ENCODE measurements at regions not wholly inside any gene's neighbourhood (a gene's known extent, or its start where the extent isn't known, plus 50 kb on each side); places are given as distances from the start of the nearest gene placed in this dataset.

- intact Hi-C loops (cut with micrococcal nuclease; ENCODE audit: unreplicated experiment) = no loop called here
- Histone ChIP-seq H3K4me3 (ENCODE audit: low read depth, low read length, poor library complexity, severe bottlenecking) (no peak overlapping the region), H3K27me3 (replicated peaks; ENCODE audit: insufficient read depth, low read depth, low read length, poor library complexity) (no peaks in the 10 kb centered on the region), H3K27ac (ENCODE audit: low read depth, low read length, poor library complexity, severe bottlenecking) (no peak overlapping the region), H3K9me3 (ENCODE audit: low read depth, low read length, poor library complexity, severe bottlenecking) (no peaks in the 10 kb centered on the region), H3K4me1 (ENCODE audit: insufficient read depth, low read length, poor library complexity, severe bottlenecking) (no peaks in the 10 kb centered on the region), H3K36me3 (ENCODE audit: insufficient read depth, low read length, poor library complexity, severe bottlenecking) (no peaks in the 10 kb centered on the region)
- ChIA-PET CTCF (no interaction called here), POLR2A (ENCODE audit: low non-redundant PET) (no interaction called here)
- no TSS peak for BruUV-seq (replicated peaks)
- no peak for DNase-seq (ENCODE audit: low spot score)
- TF ChIP-seq CTCF (conservative IDR thresholded peaks at IDR 0.05; ENCODE audit: low read depth, low read length) (no peak), EZH2 (IDR thresholded peaks at IDR 0.05; ENCODE audit: borderline replicate concordance, low read depth, low read length, poor library complexity, severe bottlenecking) (no peak)
These were observed 99.2 kb upstream of the ZDHHC17 start for GRCh38 chr12:76664731-76665130.

- no peaks in the 10 kb centered on the region for H3K4me1 ChIP-seq (ENCODE audit: insufficient read depth, low read length, poor library complexity, severe bottlenecking)
- H3K27ac ChIP-seq (ENCODE audit: low read depth, low read length, poor library complexity, severe bottlenecking) = no peak overlapping the region
- H3K27me3 ChIP-seq (replicated peaks; ENCODE audit: insufficient read depth, low read depth, low read length, poor library complexity) = no peaks in the 10 kb centered on the region
- BruUV-seq (replicated peaks) = no TSS peak
- ChIA-PET CTCF (no interaction called here), POLR2A (ENCODE audit: low non-redundant PET) (no interaction called here)
- no peak overlapping the region for H3K4me3 ChIP-seq (ENCODE audit: low read depth, low read length, poor library complexity, severe bottlenecking)
- TF ChIP-seq EZH2 (IDR thresholded peaks at IDR 0.05; ENCODE audit: borderline replicate concordance, low read depth, low read length, poor library complexity, severe bottlenecking) = no peak
- TF ChIP-seq CTCF (conservative IDR thresholded peaks at IDR 0.05; ENCODE audit: low read depth, low read length) = no peak
- intact Hi-C loops (cut with micrococcal nuclease; ENCODE audit: unreplicated experiment) = no loop called here
- no peak for DNase-seq (ENCODE audit: low spot score)
- H3K36me3 ChIP-seq (ENCODE audit: insufficient read depth, low read length, poor library complexity, severe bottlenecking) = no peaks in the 10 kb centered on the region
- H3K9me3 ChIP-seq (ENCODE audit: low read depth, low read length, poor library complexity, severe bottlenecking) = no peaks in the 10 kb centered on the region
These were observed 97.6 kb upstream of the ZDHHC17 start for GRCh38 chr12:76666290-76666835.

- H3K27ac ChIP-seq (ENCODE audit: low read depth, low read length, poor library complexity, severe bottlenecking) = no peak overlapping the region
- no peak overlapping the region for H3K4me3 ChIP-seq (ENCODE audit: low read depth, low read length, poor library complexity, severe bottlenecking)
- no peaks in the 10 kb centered on the region for H3K27me3 ChIP-seq (replicated peaks; ENCODE audit: insufficient read depth, low read depth, low read length, poor library complexity)
- no peaks in the 10 kb centered on the region for H3K4me1 ChIP-seq (ENCODE audit: insufficient read depth, low read length, poor library complexity, severe bottlenecking)
- no peaks in the 10 kb centered on the region for H3K36me3 ChIP-seq (ENCODE audit: insufficient read depth, low read length, poor library complexity, severe bottlenecking)
- TF ChIP-seq CTCF (conservative IDR thresholded peaks at IDR 0.05; ENCODE audit: low read depth, low read length) = no peak
- TF ChIP-seq EZH2 (IDR thresholded peaks at IDR 0.05; ENCODE audit: borderline replicate concordance, low read depth, low read length, poor library complexity, severe bottlenecking) = no peak
- no peaks in the 10 kb centered on the region for H3K9me3 ChIP-seq (ENCODE audit: low read depth, low read length, poor library complexity, severe bottlenecking)
- intact Hi-C loops (cut with micrococcal nuclease; ENCODE audit: unreplicated experiment) = no loop called here
- no TSS peak for BruUV-seq (replicated peaks)
- no peak for DNase-seq (ENCODE audit: low spot score)
- ChIA-PET POLR2A (ENCODE audit: low non-redundant PET) (no interaction called here), CTCF (no interaction called here)
These were observed 93.9 kb upstream of the ZDHHC17 start for GRCh38 chr12:76669981-76670380.

Measured in A673 (cell line).